HL-60 (cell line): ENCODE measurements at regions not wholly inside any gene's neighbourhood (a gene's known extent, or its start where the extent isn't known, plus 50 kb on each side); places are given as distances from the start of the nearest gene placed in this dataset.

Experiments used
- DNase-seq, 2 experiments: peaks; one replicate each; pipeline ENCODE4 v3.0.0-alpha.2; 2010 to 2020; ENCODE audit warnings: low read depth in 1 of 2, low spot score in 1 of 2
- H3K27ac ChIP-seq: fragments of 250-450 bp; sonication (Bioruptor Pico); replicated peaks from 2 replicates; pipeline ENCODE4 v1.5.1; 2020; ENCODE audit warnings: mild to moderate bottlenecking, moderate library complexity
- H3K27me3 ChIP-seq: fragments of 250-450 bp; sonication (Bioruptor Pico); 2 replicates; pipeline ENCODE4 v1.5.1; 2021; ENCODE audit warnings: mild to moderate bottlenecking, moderate library complexity; ENCODE audit not compliant: insufficient read depth, poor library complexity, severe bottlenecking
- H3K4me3 ChIP-seq: replicated peaks from 2 replicates; pipeline ENCODE4 v1.5.1; 2011; ENCODE audit warnings: mild to moderate bottlenecking, control low read depth, low read length; ENCODE audit not compliant: insufficient read depth
- GABPA ChIP-seq: IDR thresholded peaks from 2 replicates; pipeline ENCODE4 v1.6.1; 2012; ENCODE audit warnings: low read depth
- POLR2AphosphoS5 ChIP-seq: IDR thresholded peaks from 2 replicates; pipeline ENCODE4 v1.6.1; 2012; ENCODE audit warnings: low read depth
- REST ChIP-seq: IDR thresholded peaks from 2 replicates; pipeline ENCODE4 v1.6.1; 2012; ENCODE audit warnings: low read depth; ENCODE audit not compliant: insufficient replicate concordance
- SPI1 ChIP-seq: IDR thresholded peaks from 2 replicates; pipeline ENCODE4 v1.6.1; 2012; ENCODE audit warnings: low read depth, mild to moderate bottlenecking, borderline replicate concordance
- TF ChIP-seq, protein P1 (sequence below): IDR thresholded peaks from one replicate; pipeline ENCODE4 v1.5.1; 2011; ENCODE audit warnings: low read length, control low read depth, inconsistent platforms; ENCODE audit not compliant: insufficient read depth

GRCh38 chr4:74665876-74666275 lies 128.4 kb downstream of the BTC start:
- no peak for TF ChIP-seq SPI1
- TF ChIP-seq, protein P1, sequence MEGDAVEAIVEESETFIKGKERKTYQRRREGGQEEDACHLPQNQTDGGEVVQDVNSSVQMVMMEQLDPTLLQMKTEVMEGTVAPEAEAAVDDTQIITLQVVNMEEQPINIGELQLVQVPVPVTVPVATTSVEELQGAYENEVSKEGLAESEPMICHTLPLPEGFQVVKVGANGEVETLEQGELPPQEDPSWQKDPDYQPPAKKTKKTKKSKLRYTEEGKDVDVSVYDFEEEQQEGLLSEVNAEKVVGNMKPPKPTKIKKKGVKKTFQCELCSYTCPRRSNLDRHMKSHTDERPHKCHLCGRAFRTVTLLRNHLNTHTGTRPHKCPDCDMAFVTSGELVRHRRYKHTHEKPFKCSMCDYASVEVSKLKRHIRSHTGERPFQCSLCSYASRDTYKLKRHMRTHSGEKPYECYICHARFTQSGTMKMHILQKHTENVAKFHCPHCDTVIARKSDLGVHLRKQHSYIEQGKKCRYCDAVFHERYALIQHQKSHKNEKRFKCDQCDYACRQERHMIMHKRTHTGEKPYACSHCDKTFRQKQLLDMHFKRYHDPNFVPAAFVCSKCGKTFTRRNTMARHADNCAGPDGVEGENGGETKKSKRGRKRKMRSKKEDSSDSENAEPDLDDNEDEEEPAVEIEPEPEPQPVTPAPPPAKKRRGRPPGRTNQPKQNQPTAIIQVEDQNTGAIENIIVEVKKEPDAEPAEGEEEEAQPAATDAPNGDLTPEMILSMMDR: no peak
- TF ChIP-seq GABPA: no peak
- no peak for TF ChIP-seq REST
- TF ChIP-seq POLR2AphosphoS5: no peak
- peaks cover 4% of the 10 kb centered on the region for H3K27me3 ChIP-seq
- H3K4me3 ChIP-seq: no peak overlapping the region
- no peak for DNase-seq
- no peak overlapping the region for H3K27ac ChIP-seq

DNA sequence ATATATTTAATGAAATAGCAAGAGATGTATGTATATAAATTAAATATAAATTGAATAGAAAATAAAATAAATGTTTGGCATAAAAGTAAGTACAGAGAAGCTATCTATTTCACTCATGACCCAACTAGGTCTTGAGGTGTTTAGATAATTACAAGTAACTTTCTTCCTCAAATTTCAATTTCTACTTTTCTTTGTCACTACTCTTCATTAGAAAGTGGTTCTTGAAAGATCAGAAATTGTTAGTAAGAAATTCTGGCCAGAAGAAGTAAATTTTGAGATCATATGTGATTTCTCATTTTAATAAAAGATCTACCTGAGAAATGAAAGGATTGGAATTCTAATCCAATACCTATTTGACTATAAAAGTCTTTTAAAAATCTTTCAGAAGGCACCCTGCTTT lies 126.9 kb downstream of the BTC start:
- H3K27me3 ChIP-seq: peaks cover 4% of the 10 kb centered on the region
- H3K4me3 ChIP-seq: no peak overlapping the region
- no peak overlapping the region for H3K27ac ChIP-seq
- no peak for DNase-seq
- TF ChIP-seq SPI1 (no peak), POLR2AphosphoS5 (no peak), GABPA (no peak), REST (no peak)
- TF ChIP-seq, protein P1: no peak

- H3K4me3 ChIP-seq: no peak overlapping the region
- no peak overlapping the region for H3K27ac ChIP-seq
- DNase-seq: no peak
- peaks cover 4% of the 10 kb centered on the region for H3K27me3 ChIP-seq
- TF ChIP-seq SPI1 (no peak), POLR2AphosphoS5 (no peak), REST (no peak), GABPA (no peak)
- TF ChIP-seq, protein P1: no peak
Observed at GRCh38 chr4:74667944-74668343, 126.4 kb downstream of the BTC start.
